IMR-90 (cell line): ENCODE measurements at regions not wholly inside any gene's neighbourhood (a gene's known extent, or its start where the extent isn't known, plus 50 kb on each side); places are given as distances from the start of the nearest gene placed in this dataset.

ENCODE experiments used
- ATAC-seq: fragments of 200-7000 bp; cut with Tn5 transposase; 2 replicates; pipeline ENCODE4 v1.9.1; 2020; ENCODE audit warnings: low read depth, mild to moderate bottlenecking, moderate library complexity
- BruUV-seq: library from RNA; stranded (reverse); fragments of 400-500 nt; replicated peaks from 2 replicates; lab custom pipeline; 2021; lab: Mats Ljungman, UMichigan
- CTCF ChIA-PET: fragments of 300-600 bp; formaldehyde crosslinking; extraction: SDS; loops from one replicate; lab custom pipeline; 2021; ENCODE audit warnings: antibody characterized with exemption; lab: Yijun Ruan, JAX
- POLR2A ChIA-PET: fragments of 300-600 bp; sonication (Branson Sonifier 250); formaldehyde crosslinking; loops from one replicate; lab custom pipeline; 2022; ENCODE audit warnings: antibody characterized with exemption; ENCODE audit not compliant: unreplicated experiment; lab: Charles Lee
- DNase-seq: peaks from one replicate; pipeline ENCODE4 v3.0.0; 2013
- H2AFZ ChIP-seq: replicated peaks from 2 replicates; pipeline ENCODE3; 2013; ENCODE audit warnings: low read length, mild to moderate bottlenecking; ENCODE audit not compliant: poor library complexity
- H2AK5ac ChIP-seq: 2 replicates; pipeline ENCODE4 v1.6.1; 2013; ENCODE audit warnings: low read depth, low read length, inconsistent platforms
- H2AK9ac ChIP-seq: replicated peaks from 2 replicates; pipeline ENCODE3; 2013; ENCODE audit warnings: mild to moderate bottlenecking, low read depth, low read length, moderate library complexity; ENCODE audit not compliant: poor library complexity
- H2BK120ac ChIP-seq: 2 replicates; pipeline ENCODE4 v1.6.1; 2013; ENCODE audit warnings: low read depth, low read length, inconsistent platforms
- H2BK15ac ChIP-seq: 3 replicates; pipeline ENCODE4 v1.6.1; 2013; ENCODE audit warnings: low read depth, low read length, inconsistent platforms
- H2BK20ac ChIP-seq: 2 replicates; pipeline ENCODE4 v1.6.1; 2013; ENCODE audit warnings: low read depth, mild to moderate bottlenecking, inconsistent platforms, low read length, moderate library complexity
- H2BK5ac ChIP-seq: 2 replicates; pipeline ENCODE4 v1.6.1; 2013; ENCODE audit warnings: mild to moderate bottlenecking, low read depth, low read length, inconsistent platforms; ENCODE audit not compliant: poor library complexity, severe bottlenecking
- H3K14ac ChIP-seq: replicated peaks from 2 replicates; pipeline ENCODE4 v1.6.1; 2013; ENCODE audit warnings: low read depth, low read length, inconsistent platforms
- H3K18ac ChIP-seq: 2 replicates; pipeline ENCODE4 v1.6.1; 2013; ENCODE audit warnings: low read depth, low read length, control low read depth
- H3K23ac ChIP-seq: 2 replicates; pipeline ENCODE4 v1.6.1; 2013; ENCODE audit warnings: low read depth, low read length, inconsistent platforms
- H3K27ac ChIP-seq: 2 replicates; pipeline ENCODE4 v1.5.1; 2013; ENCODE audit warnings: mild to moderate bottlenecking, control low read depth, low read length; ENCODE audit not compliant: insufficient read depth
- H3K27me3 ChIP-seq: 2 replicates; pipeline ENCODE4 v1.6.1; 2013; ENCODE audit warnings: low read length; ENCODE audit not compliant: control insufficient read depth, insufficient read depth
- H3K36me3 ChIP-seq: 2 replicates; pipeline ENCODE4 v1.6.1; 2013; ENCODE audit warnings: low read length, mixed read lengths; ENCODE audit not compliant: control insufficient read depth, insufficient read depth
- H3K4ac ChIP-seq: 2 replicates; pipeline ENCODE4 v1.6.1; 2013; ENCODE audit warnings: low read depth, low read length, inconsistent platforms
- H3K4me1 ChIP-seq: 2 replicates; pipeline ENCODE4 v1.6.1; 2013; ENCODE audit warnings: low read length, mixed read lengths; ENCODE audit not compliant: control insufficient read depth, insufficient read depth
- H3K4me2 ChIP-seq: 2 replicates; pipeline ENCODE4 v1.6.1; 2013; ENCODE audit warnings: low read depth, mild to moderate bottlenecking, control low read depth, low read length, moderate library complexity
- H3K4me3 ChIP-seq: 2 replicates; pipeline ENCODE4 v1.5.1; 2013; ENCODE audit warnings: low read depth, mild to moderate bottlenecking, control low read depth, low read length, moderate library complexity; ENCODE audit not compliant: insufficient read depth
- H3K56ac ChIP-seq: 2 replicates; pipeline ENCODE4 v1.6.1; 2013; ENCODE audit warnings: low read length, inconsistent platforms; ENCODE audit not compliant: insufficient read depth; ENCODE audit errors: extremely low read depth
- H3K79me1 ChIP-seq, 2 experiments: 2 replicates each; pipeline ENCODE4 v1.6.1; 2013; ENCODE audit warnings: low read length in 2 of 2, inconsistent platforms in 1 of 2, low read depth in 1 of 2
- H3K9ac ChIP-seq: 2 replicates; pipeline ENCODE4 v1.6.1; 2013; ENCODE audit warnings: low read depth, low read length, control low read depth
- H3K9me1 ChIP-seq: 2 replicates; pipeline ENCODE4 v1.6.1; 2013; ENCODE audit warnings: low read length, inconsistent platforms; ENCODE audit not compliant: insufficient read depth
- H3K9me3 ChIP-seq: 2 replicates; pipeline ENCODE4 v1.6.1; 2013; ENCODE audit warnings: low read length; ENCODE audit not compliant: control insufficient read depth, insufficient read depth
- H4K20me1 ChIP-seq: 2 replicates; pipeline ENCODE4 v1.6.1; 2013; ENCODE audit warnings: low read length, inconsistent platforms; ENCODE audit not compliant: insufficient read depth
- H4K5ac ChIP-seq: 2 replicates; pipeline ENCODE4 v1.6.1; 2013; ENCODE audit warnings: mild to moderate bottlenecking, low read depth, low read length, control low read depth
- H4K8ac ChIP-seq, 2 experiments: 2 replicates each; pipeline ENCODE4 v1.6.1; 2013; ENCODE audit warnings: low read depth in 2 of 2, low read length in 2 of 2, control low read depth in 1 of 2, inconsistent platforms in 1 of 2
- H4K91ac ChIP-seq: 2 replicates; pipeline ENCODE4 v1.6.1; 2013; ENCODE audit warnings: low read depth, low read length, inconsistent platforms; ENCODE audit not compliant: insufficient read depth
- BHLHE40 ChIP-seq: fragments of 150-350 bp; IDR thresholded peaks from 2 replicates; pipeline ENCODE4 v1.6.1; 2016; ENCODE audit warnings: mild to moderate bottlenecking, low read depth, low read length
- CEBPB ChIP-seq: IDR thresholded peaks from 2 replicates; pipeline ENCODE4 v1.6.1; 2012; ENCODE audit warnings: low read depth, low read length, improper control_type of control experiment
- ELK1 ChIP-seq: fragments of 150-350 bp; IDR thresholded peaks from 2 replicates; pipeline ENCODE4 v1.6.1; 2016; ENCODE audit warnings: low read depth, mild to moderate bottlenecking, low read length, moderate library complexity, borderline replicate concordance
- FOS ChIP-seq: fragments of 150-350 bp; IDR thresholded peaks from 2 replicates; pipeline ENCODE4 v1.6.1; 2016; ENCODE audit warnings: low read depth, low read length
- MAFK ChIP-seq: IDR thresholded peaks from 2 replicates; pipeline ENCODE4 v1.6.1; 2012; ENCODE audit warnings: low read depth, low read length, improper control_type of control experiment
- MAZ ChIP-seq: IDR thresholded peaks from 2 replicates; pipeline ENCODE4 v1.6.1; 2012; ENCODE audit warnings: low read depth, mild to moderate bottlenecking, low read length, improper control_type of control experiment, moderate library complexity, borderline replicate concordance
- MXI1 ChIP-seq: IDR thresholded peaks from 2 replicates; pipeline ENCODE4 v1.6.1; 2012; ENCODE audit warnings: low read depth, mild to moderate bottlenecking, low read length, moderate library complexity, borderline replicate concordance
- NFE2L2 ChIP-seq: fragments of 150-350 bp; IDR thresholded peaks from 2 replicates; pipeline ENCODE4 v1.6.1; 2016; ENCODE audit warnings: low read depth, mild to moderate bottlenecking, low read length
- POLR2A ChIP-seq: IDR thresholded peaks from 2 replicates; pipeline ENCODE4 v1.6.1; 2012; ENCODE audit warnings: mild to moderate bottlenecking, low read depth, low read length
- RAD21 ChIP-seq: IDR thresholded peaks from 2 replicates; pipeline ENCODE4 v1.6.1; 2012; ENCODE audit warnings: low read length, improper control_type of control experiment
- RCOR1 ChIP-seq: IDR thresholded peaks from 2 replicates; pipeline ENCODE4 v1.6.1; 2012; ENCODE audit warnings: mild to moderate bottlenecking, low read length, improper control_type of control experiment; ENCODE audit not compliant: insufficient replicate concordance
- RFX5 ChIP-seq: IDR thresholded peaks from 2 replicates; pipeline ENCODE4 v1.8.0; 2012; ENCODE audit warnings: low read depth, mild to moderate bottlenecking, low read length, moderate library complexity
- SMC3 ChIP-seq: fragments of 150-350 bp; IDR thresholded peaks from 2 replicates; pipeline ENCODE4 v1.6.1; 2016; ENCODE audit warnings: low read depth, mild to moderate bottlenecking, antibody characterized with exemption, low read length, moderate library complexity
- WGBS, 2 experiments: methylation state at CpG; one replicate each; pipeline versions ENCODE4 v1.1.5 to v1.1.7; 2013; ENCODE audit warnings: missing lambda C conversion rate in 2 of 2; ENCODE audit not compliant: insufficient read length in 1 of 2; ENCODE audit errors: extremely low coverage in 2 of 2; 5-methylcytosine and 5-hydroxymethylcytosine counted together
- dilution Hi-C: fragments of 300-500 bp; cut with HindIII; formaldehyde crosslinking; loops from one replicate; pipeline ENCODE4 v1.14.3; 2018; ENCODE audit warnings: low sequenced_read_pairs; ENCODE audit not compliant: unreplicated experiment
- in situ Hi-C: fragments of 300-500 bp; cut with MboI; formaldehyde crosslinking; loops from 3 replicates; pipeline ENCODE4 v1.14.3; 2019; ENCODE audit warnings: low sequenced_read_pairs, inconsistent platforms, mixed read lengths
- intact Hi-C: fragments of 100-400 bp; cut with micrococcal nuclease; formaldehyde crosslinking; loops from 2 replicates; pipeline ENCODE4 v1.10.0; 2022
- TF ChIP-seq, protein P1 (sequence below): conservative IDR thresholded peaks from 2 replicates; pipeline ENCODE4 v1.5.1; 2012; ENCODE audit warnings: mild to moderate bottlenecking, low read depth, low read length, improper control_type of control experiment

DNA sequence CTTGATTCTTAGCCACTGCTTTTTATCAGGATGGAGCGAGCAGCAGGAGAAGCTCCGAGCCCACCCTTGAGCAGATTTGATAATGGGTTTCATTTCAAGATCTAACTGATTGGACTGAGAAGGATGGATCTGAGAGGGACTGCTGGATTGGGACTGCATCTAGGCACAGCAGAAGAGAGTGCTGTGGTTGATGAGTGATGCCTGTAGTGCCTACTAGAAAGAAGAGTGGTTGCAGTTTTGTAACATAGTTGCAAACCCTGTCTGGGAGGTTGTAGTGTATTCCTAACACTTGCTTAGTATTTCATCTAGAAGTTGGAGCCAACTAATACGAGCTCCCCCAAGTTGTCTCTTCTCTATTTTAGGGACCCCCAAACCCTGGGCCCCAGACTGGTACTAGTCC lies 88.7 kb downstream of the ASCL1 start:
- intact Hi-C loops = no loop called here
- BruUV-seq = no TSS peak

More for the DNA sequence above, 88.7 kb downstream of the ASCL1 start:
- no peak overlapping the region for H3K14ac ChIP-seq
- no peak overlapping the region for H4K8ac ChIP-seq
- ATAC-seq (no peak), DNase-seq (no peak)
- H3K4ac ChIP-seq = no peak overlapping the region
- no peak overlapping the region for H2BK15ac ChIP-seq
- H4K5ac ChIP-seq = no peak overlapping the region
- H3K27ac ChIP-seq = no peak overlapping the region
- no peaks in the 10 kb centered on the region for H3K27me3 ChIP-seq
- H3K23ac ChIP-seq = no peak overlapping the region
- CTCF ChIA-PET = no interaction called here
- H3K9me3 ChIP-seq = peaks cover 26% of the 10 kb centered on the region
- no peaks in the 10 kb centered on the region for H3K4me1 ChIP-seq
- dilution Hi-C loops (no loop called here), in situ Hi-C loops (no loop called here)
- no peak overlapping the region for H3K4me3 ChIP-seq
- no peaks in the 10 kb centered on the region for H3K36me3 ChIP-seq
- no peak overlapping the region for H2BK5ac ChIP-seq
- no peaks in the 10 kb centered on the region for H4K20me1 ChIP-seq
- H3K9ac ChIP-seq = no peak overlapping the region
- H2BK120ac ChIP-seq = no peak overlapping the region
- H2AFZ ChIP-seq = no peak overlapping the region
- no peak for TF ChIP-seq RAD21
- TF ChIP-seq ELK1 = no peak
- TF ChIP-seq SMC3 = no peak
- TF ChIP-seq POLR2A = no peak
- TF ChIP-seq MAFK = no peak
- no peak for TF ChIP-seq NFE2L2
- TF ChIP-seq RFX5 = no peak
- TF ChIP-seq BHLHE40 = no peak
- TF ChIP-seq FOS = no peak
- TF ChIP-seq CEBPB = no peak
- TF ChIP-seq, protein P1, sequence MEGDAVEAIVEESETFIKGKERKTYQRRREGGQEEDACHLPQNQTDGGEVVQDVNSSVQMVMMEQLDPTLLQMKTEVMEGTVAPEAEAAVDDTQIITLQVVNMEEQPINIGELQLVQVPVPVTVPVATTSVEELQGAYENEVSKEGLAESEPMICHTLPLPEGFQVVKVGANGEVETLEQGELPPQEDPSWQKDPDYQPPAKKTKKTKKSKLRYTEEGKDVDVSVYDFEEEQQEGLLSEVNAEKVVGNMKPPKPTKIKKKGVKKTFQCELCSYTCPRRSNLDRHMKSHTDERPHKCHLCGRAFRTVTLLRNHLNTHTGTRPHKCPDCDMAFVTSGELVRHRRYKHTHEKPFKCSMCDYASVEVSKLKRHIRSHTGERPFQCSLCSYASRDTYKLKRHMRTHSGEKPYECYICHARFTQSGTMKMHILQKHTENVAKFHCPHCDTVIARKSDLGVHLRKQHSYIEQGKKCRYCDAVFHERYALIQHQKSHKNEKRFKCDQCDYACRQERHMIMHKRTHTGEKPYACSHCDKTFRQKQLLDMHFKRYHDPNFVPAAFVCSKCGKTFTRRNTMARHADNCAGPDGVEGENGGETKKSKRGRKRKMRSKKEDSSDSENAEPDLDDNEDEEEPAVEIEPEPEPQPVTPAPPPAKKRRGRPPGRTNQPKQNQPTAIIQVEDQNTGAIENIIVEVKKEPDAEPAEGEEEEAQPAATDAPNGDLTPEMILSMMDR = no peak
- no peak for TF ChIP-seq MXI1
- no peak for TF ChIP-seq RCOR1
- no peak for TF ChIP-seq MAZ
- H3K18ac ChIP-seq = no peak overlapping the region
- POLR2A ChIA-PET = no interaction called here
- H3K4me2 ChIP-seq = no peak overlapping the region
- H2AK5ac ChIP-seq = no peak overlapping the region
- H3K79me1 ChIP-seq = no peaks in the 10 kb centered on the region
- no CpG with 5 or more reads among the region's 3 CpGs for WGBS, 2 experiments
- no peak overlapping the region for H3K56ac ChIP-seq
- no peak overlapping the region for H2BK20ac ChIP-seq
- H3K9me1 ChIP-seq = no peaks in the 10 kb centered on the region
- H4K91ac ChIP-seq = no peak overlapping the region
- H2AK9ac ChIP-seq = no peak overlapping the region
